Testis (tissue), 2 donors: ENCODE measurements at regions not wholly inside any gene's neighbourhood (a gene's known extent, or its start where the extent isn't known, plus 50 kb on each side); places are given as distances from the start of the nearest gene placed in this dataset.
"Not testable (repeated sequence)": the region's sequence is repeated elsewhere in the genome, so short reads cannot be mapped to it uniquely, and the experiment has no call there.

ENCODE experiments used
- CTCF ChIP-seq, 3 experiments: fragments of 450-650 bp in 2 of 3; fragments of 200-600 bp in 1 of 3; sonication (generic) in 1 of 3; IDR thresholded peaks; one replicate each; pipeline ENCODE4 v1.5.1; 2016 to 2019; ENCODE audit warnings: antibody characterized with exemption in 3 of 3, mild to moderate bottlenecking in 2 of 3, moderate library complexity in 1 of 3
- POLR2A ChIP-seq: fragments of 450-650 bp; IDR thresholded peaks from one replicate; pipeline ENCODE4 v1.6.1; 2017; ENCODE audit warnings: antibody characterized with exemption, mild to moderate bottlenecking, moderate library complexity

DNA sequence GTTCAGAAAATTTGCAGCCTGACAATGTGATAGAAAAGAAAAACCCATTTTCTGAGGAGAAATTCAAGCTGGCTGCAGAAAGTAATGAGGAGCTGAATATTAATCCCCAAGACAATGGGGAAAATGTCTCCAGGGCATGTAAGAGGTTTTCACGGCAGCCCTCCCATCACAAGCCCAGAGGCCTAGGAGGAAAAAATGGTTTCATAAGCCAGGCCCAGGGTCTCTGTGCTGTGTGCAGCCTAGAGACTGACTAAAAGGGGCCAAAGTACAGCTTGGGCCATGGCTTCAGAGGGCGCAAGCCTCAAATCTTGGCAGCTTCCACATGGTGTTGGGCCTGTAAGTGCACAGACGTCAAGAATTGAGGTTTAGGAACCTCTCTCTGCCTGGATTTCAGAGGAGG lies 61.7 kb upstream of the DLG1 start:
- TF ChIP-seq CTCF (IDR thresholded peaks at IDR 0.05); POLR2A: not testable (repeated sequence)
